GM10266 (cell line): ENCODE measurements at regions not wholly inside any gene's neighbourhood (a gene's known extent, or its start where the extent isn't known, plus 50 kb on each side); places are given as distances from the start of the nearest gene placed in this dataset.
"Not testable (repeated sequence)": the region's sequence is repeated elsewhere in the genome, so short reads cannot be mapped to it uniquely, and the experiment has no call there.

Experiments
- DNase-seq: peaks from one replicate; pipeline ENCODE4 v3.0.0; 2012; ENCODE audit errors: extremely low spot score
- CTCF ChIP-seq: IDR thresholded peaks from 2 replicates; pipeline ENCODE4 v1.5.1; 2012; ENCODE audit warnings: mild to moderate bottlenecking, low read depth; ENCODE audit not compliant: control insufficient read depth, insufficient read depth; ENCODE audit errors: missing control alignments

DNA sequence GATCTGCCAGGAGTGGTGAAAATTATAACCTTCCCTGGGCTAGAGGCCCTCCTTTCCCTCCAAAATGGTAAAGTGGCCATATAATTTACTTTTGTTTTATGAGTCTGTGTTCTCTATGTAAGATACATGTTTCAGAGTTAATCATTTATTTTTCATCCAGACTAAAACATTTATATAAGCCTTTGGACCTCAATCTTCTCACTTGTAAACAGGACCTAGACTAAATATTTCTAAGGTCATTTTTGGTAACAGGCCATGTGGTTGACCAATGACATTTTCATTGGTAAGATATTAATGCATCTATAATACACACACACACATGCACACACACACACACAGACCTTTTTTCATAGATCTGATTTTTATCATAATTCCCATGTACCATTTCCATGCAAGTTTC, 79.7 kb upstream of the KCTD1 start:
- DNase-seq: no peak
- no peak for TF ChIP-seq CTCF

DNA sequence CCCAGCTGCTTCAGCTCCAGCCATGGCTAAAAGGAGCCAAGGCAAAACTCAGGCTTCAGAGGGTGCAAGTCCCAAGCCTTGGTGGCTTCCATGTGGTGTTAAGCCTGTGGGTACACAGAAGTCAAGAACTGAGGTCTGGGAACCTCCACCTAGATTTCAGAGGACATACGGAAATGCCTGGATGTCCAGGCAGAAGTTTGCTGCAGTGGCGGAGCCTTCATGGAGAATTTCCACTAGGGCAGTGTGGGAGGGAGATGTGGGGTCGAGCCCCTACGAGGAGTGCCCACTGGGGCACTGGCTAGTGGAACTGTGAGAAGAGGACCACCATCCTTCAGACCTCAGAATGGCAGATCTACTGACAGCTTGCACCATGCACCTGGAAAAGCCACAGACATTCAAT, 76.1 kb upstream of the KCTD1 start:
- no peak for TF ChIP-seq CTCF
- DNase-seq: no peak

GRCh38 chr18:26623314-26623713, 75.0 kb upstream of the KCTD1 start:
- DNase-seq: not testable (repeated sequence)

GRCh38 chr18:26621161-26622026, 73.0 kb upstream of the KCTD1 start:
- TF ChIP-seq CTCF: peak; percentile 64
- DNase-seq: peak; percentile 61

GRCh38 chr18:26619350-26619749, 71.0 kb upstream of the KCTD1 start:
- no peak for TF ChIP-seq CTCF
- DNase-seq: no peak

DNA sequence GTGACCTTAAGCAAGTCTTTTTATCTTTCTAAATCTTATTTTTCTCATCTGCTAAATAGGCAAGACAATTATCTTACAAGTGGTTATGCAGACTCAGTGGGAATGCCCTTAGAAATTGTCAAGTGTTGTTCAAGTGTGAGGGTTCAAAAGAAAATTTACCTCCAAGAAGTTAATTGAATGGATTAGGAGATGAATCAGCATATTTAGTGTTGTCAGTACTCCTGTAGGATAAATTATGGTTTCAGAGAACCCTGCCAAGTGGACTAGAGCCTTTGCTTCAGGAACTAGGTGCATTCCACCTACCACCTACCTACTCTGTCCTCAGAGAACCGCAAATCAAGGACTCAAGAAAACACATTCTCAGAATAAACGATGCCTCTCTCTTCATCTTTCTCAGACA, 69.8 kb upstream of the KCTD1 start:
- no peak for TF ChIP-seq CTCF

GRCh38 chr18:26617151-26617554, 68.8 kb upstream of the KCTD1 start:
- no peak for TF ChIP-seq CTCF
- no peak for DNase-seq

More for the DNA sequence above, 69.8 kb upstream of the KCTD1 start:
- DNase-seq: no peak
